GM12874 (cell line): ENCODE measurements at regions not wholly inside any gene's neighbourhood (a gene's known extent, or its start where the extent isn't known, plus 50 kb on each side); places are given as distances from the start of the nearest gene placed in this dataset.

Source experiments
- CTCF ChIP-seq: IDR thresholded peaks from 2 replicates; pipeline ENCODE4 v1.5.1; 2011; ENCODE audit warnings: low read depth, mild to moderate bottlenecking, control low read depth, low read length, moderate library complexity; ENCODE audit not compliant: insufficient read depth

GRCh38 chr12:41917181-41917580, 227.5 kb downstream of the GXYLT1 start:
- no peak for TF ChIP-seq CTCF

- no peak for TF ChIP-seq CTCF
Measured at GRCh38 chr12:41910578-41911320, 233.9 kb downstream of the GXYLT1 start.

- TF ChIP-seq CTCF = no peak
Measured at GRCh38 chr12:41908206-41908605, 236.5 kb downstream of the GXYLT1 start.

- no peak for TF ChIP-seq CTCF
Measured at GRCh38 chr12:41907550-41907949, 237.1 kb downstream of the GXYLT1 start.

- no peak for TF ChIP-seq CTCF
Measured at GRCh38 chr12:41907021-41907420, 237.7 kb downstream of the GXYLT1 start.

- TF ChIP-seq CTCF = no peak
Measured at GRCh38 chr12:41905759-41906297, 238.8 kb downstream of the GXYLT1 start.

- TF ChIP-seq CTCF = no peak
Measured at GRCh38 chr12:41905073-41905758, 239.5 kb downstream of the GXYLT1 start.
